Dedifferentiated amniotic fluid mesenchymal stem cell (primary cell): ENCODE measurements at regions not wholly inside any gene's neighbourhood (a gene's known extent, or its start where the extent isn't known, plus 50 kb on each side); places are given as distances from the start of the nearest gene placed in this dataset.
A peak's percentile ranks its signal among the peaks of the same experiment; 100 is the strongest.
"Not testable (repeated sequence)": the region's sequence is repeated elsewhere in the genome, so short reads cannot be mapped to it uniquely, and the experiment has no call there.

Experiments used
- DNase-seq: peaks from one replicate; pipeline ENCODE4 v3.0.0-alpha.2; 2016; ENCODE audit errors: extremely low spot score

DNA sequence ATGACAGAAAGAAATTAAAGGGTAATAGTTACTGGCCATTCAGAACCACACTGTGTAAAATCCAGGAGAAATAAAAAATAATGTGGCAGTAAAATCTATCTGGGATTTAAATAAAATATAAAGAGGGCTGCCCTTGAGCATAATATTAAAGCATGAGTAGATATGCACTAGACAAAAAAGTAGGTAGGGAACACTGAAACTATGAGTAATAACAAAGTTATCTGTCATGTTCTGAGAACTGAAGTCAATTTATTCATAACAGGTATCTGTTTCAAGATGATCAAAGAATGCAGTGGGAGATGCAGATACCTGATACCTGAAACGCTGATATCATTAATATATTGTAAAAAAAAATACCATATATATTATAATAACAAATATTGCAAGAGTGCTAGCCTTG is 1672.0 kb downstream of the SLITRK5 start:
- DNase-seq, result no peak

DNA sequence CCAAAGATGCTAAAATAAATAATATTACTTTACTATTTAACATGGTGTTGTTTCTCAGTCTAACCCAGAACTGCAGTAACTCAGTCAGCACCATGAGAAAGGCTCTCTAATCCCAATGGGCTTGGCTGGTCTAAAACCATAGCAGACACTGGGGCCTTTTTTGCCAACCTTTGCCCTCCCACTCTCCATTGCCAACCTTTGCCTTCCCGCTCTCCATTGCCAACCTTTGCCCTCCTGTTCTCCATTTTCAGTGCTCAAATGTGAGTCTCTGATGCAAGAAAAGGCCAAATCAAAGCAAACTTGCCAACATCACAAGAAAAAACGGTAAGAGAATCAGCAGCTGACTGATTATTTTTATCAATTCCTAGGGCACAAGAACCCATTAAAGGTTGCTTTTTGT is 1681.2 kb downstream of the SLITRK5 start:
- DNase-seq, result no peak

DNA sequence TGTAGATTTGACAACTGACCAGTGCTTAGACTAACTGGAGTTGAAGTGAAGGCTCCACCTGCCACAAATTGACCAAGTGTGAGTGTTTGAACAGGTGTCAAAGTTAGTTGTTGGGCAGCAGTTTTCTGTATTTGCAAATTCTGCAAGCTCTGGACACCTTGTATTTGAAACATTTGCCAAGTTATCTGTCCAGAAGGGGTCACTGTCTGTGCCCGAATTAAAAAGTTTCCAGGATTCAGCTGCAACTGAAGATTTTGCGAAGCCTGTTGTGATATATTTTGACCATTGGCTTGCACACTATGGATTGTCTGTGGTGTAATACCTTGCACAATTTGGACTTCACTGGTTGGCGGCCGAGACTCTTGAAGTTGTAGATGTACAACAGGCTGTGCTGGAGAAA is 1690.7 kb downstream of the SLITRK5 start:
- DNase-seq, result no peak

DNA sequence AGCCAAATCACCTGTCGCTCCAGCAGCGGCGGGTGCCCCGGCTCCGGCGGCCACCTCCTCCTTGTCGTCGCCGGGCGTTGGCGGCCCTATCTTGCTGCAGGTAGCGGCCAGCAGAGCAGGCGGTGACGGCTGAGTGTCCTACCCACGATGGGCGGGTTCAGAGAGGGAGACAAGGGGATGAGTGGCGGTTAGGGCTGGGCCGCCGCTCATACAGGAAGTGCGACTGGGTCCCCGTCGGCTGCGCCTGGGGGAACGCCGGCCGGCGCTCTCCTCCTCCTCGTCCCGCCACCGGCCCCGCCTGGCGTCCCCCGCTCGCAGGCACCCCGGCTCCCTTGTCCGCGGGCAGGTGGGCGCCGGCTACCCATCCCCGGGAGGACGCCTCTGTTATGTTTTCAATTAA is 1692.0 kb downstream of the SLITRK5 start:
- no peak for DNase-seq

DNA sequence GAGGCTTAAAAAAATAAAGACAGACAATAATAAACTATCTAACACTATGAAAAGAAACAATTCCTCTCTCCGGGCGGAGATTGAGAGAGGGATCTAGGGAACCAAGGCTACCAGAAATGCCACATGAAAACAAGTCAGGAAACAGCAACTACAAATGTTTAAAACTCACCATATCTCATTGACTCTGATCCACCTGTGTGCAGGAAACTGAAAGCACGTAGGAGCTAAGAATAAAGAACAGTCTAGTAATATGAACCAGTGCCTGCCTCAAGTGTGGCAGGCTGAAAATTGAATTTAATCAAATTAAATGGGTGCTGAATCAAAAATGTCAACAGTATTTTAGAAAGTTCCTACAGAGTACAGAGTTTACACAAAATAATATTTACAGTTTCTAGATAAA is 1701.0 kb downstream of the SLITRK5 start:
- DNase-seq, result no peak

DNA sequence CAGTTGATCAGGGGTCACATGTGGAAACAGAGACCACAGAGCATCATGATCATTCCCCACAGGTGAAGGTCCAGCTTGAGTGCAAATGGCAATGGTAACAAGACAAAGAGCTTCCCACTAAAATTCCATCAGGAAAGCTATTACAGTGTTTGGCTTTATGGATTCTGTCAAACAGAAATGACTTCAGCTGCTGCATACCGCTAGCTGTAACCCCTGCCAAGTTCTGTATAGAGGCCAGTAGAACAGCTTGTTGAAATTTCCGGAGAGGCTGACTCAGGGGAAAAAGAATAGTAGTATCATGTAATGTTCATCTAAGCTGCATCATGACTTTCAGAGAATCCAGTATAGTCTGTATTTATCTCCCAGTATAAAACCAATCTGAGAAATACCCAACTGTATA is 1704.7 kb downstream of the SLITRK5 start:
- no peak for DNase-seq

DNA sequence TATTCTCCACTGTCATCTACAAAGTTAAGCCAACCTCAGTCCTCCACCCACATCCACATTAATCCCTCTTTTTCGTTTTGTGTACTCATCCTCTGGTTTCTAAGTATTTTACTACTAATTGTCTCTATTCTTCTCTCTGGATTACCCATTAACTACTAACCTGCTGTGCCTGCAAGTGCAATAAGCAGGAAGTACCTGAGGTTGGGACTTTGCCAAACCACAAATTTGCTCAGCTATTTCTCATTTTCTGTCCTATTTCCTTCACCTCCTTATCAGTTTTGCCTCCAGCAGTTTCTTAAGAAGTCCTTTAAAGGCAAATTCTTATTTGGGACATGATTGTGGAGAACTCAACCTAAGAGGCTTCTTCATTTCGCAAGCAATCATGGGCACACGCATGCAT is 1708.9 kb downstream of the SLITRK5 start:
- no peak for DNase-seq

DNA sequence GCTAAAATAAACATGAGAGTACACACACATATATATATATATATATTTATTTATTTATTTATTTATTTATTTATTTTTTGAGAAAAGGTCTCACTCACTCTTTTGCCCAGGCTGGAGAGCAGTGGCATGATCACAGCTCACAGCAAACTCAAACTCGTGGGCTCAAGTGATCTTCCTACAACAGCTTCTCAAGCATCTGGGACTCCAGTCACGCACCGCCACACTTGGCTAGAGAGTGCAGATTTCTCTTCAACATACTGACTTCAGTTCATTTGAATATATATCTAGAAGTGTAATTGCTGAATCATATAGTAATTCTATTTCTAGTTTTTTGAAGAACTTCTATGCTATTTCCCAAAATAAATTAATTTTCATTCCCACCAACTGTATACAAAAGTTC is 1711.8 kb downstream of the SLITRK5 start:
- no peak for DNase-seq

DNA sequence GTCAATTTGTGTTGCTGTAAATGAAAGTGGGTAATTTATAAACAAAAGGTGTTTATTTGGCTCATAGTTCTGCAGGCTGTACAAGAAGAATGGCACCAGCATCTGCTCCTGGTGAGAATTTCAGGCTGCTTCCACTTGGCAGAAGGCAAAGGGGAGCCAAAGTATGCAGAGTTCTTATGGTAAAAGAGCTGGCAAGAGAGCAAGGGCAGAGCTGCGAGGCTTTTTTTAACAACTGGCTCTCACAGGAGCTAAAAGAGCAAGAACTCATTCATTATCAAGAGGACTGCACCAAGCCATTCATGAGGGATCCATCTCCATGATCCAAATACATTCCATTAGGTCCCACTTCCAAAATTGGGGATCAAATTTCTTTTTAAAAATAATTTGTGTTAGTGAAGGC is 1712.7 kb downstream of the SLITRK5 start:
- no peak for DNase-seq

DNA sequence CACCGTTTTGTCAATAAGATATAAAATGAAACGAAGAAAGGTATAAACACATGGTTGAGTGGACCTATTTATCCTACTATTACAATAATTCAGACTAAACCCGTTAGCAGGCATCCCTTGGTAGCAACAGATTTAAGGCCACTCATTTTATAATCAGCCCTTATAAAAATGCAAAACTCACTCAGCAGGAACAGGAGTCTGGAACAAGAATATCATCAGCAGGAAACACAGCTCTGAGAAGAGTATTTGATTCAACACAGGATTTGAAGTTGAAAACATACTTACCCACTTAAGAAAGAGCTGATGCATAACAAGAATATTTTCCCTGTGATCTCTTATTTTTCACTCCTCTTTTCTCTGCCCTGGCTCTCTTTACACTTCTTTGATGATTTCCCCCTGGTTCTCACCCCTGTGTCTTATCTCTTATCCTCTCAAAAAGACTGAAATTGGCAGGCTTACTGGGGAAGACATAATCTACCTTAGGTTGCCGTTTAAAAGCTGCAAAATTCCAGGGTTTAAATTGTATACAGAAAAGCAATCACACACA is 1722.7 kb downstream of the SLITRK5 start:
- DNase-seq, result no peak

DNA sequence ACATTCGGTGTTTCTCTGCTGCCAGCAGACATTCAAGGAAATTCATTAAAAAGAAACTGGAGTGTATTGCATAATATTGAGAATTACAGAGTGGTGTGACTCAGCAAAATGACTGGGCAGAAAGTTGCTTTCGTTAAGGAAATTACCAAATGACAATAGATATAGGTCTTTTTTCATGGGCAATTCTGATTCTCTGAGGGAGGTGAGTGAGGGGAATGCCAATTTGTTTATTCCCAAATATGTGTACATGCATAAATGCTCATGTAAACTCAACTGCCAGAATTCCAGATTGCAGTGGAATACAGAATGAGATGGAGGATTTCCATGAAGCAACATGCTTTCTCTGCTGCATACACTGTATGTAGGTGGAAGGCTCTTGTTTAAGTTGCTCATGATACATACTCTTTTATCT is 1730.1 kb downstream of the SLITRK5 start:
- DNase-seq, result peak; percentile 24

DNA sequence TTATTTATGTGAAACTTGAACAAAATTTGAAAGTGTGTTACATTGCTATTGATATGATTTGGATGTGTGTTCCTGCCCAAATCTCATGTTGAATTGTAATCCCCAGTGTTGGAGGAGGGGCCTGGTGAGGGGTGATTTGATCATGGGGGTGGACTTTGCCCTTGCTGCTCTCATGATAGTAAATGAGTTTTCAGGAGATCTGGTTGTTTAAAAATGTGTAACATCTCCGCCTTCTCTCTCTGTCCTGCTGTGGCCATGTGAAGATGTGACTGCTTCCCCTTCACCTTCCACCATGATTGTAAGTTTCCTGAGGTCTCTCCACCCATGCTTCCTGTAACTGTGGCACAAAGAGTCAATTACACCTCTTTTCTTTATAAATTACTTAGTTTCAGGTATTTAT is 1731.0 kb downstream of the SLITRK5 start:
- DNase-seq, result no peak

DNA sequence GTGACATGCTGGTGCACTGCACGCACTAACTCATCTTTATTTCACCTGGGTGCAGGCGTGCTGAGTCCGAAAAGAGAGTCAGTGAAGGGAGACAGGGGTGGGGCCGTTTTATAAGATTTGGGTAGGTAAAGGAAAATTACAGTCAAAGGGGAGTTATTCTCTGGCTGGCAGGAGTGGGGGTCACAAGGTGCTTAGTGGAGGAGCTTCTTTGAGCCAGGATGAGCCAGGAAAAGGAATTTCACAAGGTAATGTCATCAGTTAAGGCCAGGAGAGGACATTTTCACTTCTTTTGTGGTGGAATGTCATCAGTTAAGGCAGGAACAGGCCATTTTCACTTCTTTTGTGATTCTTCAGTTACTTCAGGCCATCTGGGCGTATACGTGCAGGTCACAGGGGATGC is 1734.9 kb downstream of the SLITRK5 start:
- not testable (repeated sequence) for DNase-seq

DNA sequence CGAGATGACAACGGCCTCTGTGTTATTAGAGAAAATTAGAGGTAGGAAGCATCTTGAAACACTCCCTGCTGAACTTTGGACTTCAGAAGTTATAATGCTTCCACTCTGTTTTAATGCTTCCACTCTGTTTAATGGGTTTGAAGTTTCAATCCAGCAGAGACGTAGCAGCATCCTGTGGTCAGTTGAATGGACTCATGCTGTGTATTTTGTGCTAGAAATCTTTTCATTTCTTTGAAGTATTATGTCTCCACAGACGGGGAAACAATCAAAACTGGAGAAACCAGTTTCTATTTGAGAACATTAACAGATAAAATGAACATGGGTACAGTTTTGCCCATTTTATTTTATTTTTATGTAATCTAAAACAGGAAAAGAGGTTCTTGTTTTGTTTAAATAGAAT is 1736.2 kb downstream of the SLITRK5 start:
- DNase-seq, result no peak

DNA sequence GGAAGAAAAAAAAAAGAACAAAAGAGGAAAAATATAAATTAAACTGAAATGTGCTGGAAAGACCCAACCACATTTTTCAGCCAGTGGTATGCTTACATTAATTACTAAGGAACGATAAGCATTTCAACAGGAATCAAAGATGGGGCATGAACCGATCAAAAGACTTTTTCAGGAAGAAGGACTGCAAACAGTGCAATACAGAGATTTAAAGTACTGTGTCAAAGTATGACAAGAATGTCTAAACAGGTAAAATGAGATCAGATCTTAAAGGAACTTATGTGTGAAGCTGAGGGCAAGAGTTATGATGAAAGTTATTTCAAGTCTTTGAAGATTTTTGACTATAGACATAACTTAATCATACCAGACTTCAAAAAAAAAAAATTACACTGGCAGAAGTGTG is 1761.8 kb downstream of the SLITRK5 start:
- DNase-seq, result no peak

DNA sequence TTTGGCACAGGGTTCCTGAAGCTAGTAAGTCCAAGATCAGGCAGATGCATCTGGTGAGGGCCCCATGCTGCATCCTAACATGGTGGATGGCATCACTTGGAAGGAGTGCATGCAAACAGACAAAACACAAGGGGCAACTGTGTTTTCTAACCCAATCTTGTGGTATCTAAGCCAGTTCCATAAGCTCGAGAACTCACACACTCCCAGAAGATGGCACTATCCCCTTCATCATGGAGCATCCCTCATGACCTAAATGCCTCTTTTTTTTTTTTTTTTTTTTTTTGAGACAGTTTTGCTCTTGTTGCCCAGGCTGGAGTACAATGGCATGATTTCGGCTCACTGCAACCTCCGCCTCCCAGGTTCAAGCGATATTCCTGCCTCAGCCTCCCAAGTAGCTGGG is 1763.5 kb downstream of the SLITRK5 start:
- not testable (repeated sequence) for DNase-seq

DNA sequence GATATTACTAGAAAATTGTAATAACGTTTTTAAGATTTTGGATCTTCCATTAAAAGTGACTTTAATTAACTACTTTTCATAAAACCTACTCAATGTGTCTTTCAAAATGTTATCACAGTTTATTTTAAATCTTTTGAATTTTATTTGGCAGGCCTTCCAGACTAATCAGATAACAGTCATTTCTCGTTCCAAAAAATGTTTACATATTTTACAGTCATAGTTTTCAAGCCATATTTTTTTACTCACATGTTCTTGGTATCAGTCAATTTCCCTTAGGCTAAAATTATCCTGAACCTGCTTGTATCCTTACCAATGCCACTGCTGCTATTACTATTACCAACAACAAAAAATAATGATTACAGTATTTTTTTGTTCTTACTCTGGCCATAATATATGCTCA is 1783.5 kb downstream of the SLITRK5 start:
- no peak for DNase-seq

DNA sequence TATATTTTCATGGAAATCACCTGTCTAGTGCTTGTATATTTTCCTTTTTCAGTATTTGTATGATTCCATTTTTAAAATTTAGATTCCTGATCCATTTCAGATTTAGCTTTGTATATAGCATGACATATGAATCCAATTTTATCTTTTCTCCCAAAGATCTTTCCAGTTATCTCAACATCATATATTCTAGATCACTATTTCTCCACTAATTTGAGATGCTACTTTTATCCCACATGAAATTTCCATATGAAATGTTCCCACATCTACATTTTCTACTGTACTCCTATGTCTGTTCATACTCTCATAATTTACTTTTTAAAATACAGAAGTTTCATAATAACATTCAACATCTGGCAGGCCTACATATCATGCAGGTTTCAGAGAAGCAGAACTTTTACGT is 1784.1 kb downstream of the SLITRK5 start:
- no peak for DNase-seq

DNA sequence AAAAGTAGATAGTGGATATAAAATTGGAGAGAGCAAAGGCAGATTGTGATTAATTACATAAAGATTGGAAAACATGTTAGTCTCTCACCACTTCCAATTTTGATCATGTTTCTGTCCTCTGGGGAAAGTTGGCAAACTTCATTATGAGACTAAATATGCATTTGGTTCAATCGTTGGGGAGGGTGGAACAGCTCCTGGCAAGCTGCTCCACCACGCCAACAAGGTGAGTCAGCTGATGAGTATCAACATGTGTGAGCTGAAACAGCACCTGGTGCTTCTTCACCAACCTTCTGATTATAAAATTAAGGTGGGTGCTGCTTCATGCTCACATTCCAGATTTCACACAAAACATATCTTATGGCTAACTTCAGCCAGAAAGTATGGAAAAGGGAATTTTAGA is 1784.6 kb downstream of the SLITRK5 start:
- DNase-seq, result no peak

DNA sequence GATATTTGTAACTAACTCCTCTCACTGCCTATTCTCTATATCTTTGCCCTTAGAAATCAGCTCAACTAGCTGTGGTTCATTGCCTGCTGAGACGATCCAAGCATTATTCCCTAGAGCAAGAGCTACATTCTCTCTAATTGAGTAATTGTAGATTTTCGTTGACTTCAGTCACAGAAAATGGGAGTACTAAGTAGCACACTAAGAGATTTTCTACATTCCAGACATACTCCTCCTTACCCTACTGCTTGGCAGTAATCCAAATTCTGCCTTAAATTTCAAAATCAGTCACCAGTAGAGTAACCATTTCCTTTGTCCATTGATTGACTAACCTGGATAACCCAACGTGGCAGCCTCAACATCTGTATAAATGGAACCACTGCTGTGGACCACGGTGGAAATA is 1786.8 kb downstream of the SLITRK5 start:
- no peak for DNase-seq

DNA sequence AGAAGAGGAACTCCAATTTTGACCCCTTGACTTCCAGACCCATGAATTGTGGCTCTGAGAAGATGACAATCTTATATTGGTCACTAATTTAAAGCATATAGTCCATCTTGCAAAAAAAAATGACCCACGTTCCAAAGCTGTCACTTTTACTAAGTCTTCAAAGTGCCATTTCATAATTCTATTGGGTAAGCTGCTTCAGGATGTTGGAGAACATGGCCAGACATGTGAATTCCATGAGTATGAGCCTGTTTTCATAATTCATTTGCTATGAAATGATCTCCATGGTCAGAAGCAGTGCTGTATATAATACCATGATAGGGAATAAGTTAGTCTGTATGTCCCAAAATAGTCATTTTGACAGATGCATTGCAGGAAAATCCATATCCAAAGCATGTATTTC is 1787.3 kb downstream of the SLITRK5 start:
- DNase-seq, result no peak

DNA sequence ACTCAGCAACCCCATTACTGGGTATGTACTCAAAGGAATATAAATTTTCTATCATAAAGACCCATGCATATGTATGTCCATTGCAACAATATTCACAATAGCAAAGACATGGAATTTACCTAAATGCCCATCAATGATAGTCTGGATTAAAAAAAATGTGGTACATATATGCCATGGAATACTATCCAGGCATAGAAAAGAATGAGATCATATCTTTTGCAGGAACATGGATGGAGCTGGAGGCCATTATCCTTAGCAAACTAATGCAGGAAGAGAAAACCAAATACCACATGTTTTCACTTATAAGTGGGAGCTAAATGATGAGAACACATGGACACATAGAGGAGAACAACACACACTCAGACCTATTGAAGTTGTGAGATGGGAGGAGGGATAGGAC is 1789.7 kb downstream of the SLITRK5 start:
- DNase-seq, result not testable (repeated sequence)

DNA sequence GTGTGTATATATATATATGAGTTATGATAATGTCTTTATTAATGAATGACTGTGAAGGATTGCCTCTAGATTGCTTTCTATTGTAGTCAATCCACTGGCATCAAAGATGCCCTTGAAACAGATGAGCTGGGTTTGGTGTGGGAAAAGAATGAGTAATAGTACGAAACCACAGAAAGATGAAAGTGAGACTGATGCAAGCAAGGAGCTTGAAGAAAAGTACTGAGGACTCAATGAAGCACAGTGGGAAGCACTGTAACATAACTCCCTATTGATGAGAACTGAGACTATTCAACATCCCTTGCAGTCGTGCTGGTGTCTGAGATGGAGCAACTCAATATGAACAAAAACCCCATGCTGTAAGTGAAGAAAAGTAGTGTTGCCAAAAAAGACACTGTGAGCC is 1794.2 kb downstream of the SLITRK5 start:
- DNase-seq, result no peak

DNA sequence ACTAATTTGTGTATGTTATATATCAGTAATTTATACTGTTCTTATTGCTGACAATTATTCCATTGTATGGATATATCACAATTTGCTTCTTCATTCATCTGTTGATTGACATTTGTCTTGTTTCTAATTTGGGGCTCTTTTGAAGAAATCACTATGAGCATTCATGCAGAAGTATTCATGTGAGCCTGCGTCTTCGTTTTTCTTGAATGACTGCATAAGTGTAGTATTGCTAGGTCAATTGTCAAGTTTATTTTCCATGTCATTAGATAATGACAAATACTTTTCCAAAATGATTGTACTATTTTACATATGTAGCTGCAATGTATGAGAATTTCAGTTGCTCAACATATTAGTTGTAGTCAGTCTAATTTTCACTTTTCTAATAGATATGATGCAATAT is 1796.9 kb downstream of the SLITRK5 start:
- no peak for DNase-seq

DNA sequence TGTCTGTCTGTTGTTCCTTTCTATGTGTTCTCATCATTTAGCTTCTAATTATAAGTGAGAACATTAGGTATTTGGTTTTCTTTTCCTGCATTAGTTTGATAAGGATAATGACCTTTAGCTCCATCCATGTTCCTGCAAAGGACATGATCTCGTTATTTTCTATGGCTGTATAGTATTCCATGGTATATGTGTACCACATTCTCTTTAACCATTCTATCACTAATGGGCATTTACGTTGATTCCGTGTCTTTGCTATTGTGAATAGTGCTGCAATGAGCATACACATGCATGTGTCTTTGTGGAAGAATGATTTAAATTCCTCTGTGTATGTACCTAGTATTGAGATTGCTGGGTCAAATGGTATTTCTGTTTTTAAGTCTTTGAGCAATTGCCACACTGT is 1799.7 kb downstream of the SLITRK5 start:
- no peak for DNase-seq
